Activated T-helper 1 cell treated with anti-CD3 and anti-CD28 coated beads, Interleukin-2, amount 50 U/mL, for 16 hours (primary cell): ENCODE measurements at regions not wholly inside any gene's neighbourhood (a gene's known extent, or its start where the extent isn't known, plus 50 kb on each side); places are given as distances from the start of the nearest gene placed in this dataset.

Source experiments
- DNase-seq, 2 donors: peaks; one replicate each; pipeline ENCODE4 v3.0.0-alpha.2; 2020; ENCODE audit warnings: low read depth in 1 of 2, low spot score in 1 of 2

GRCh38 chr2:219692521-219692920 lies 65.1 kb downstream of the SLC4A3 start:
- DNase-seq = no peak

GRCh38 chr2:219695145-219695709 lies 67.8 kb downstream of the SLC4A3 start:
- no peak for DNase-seq

GRCh38 chr2:219697811-219698747 lies 70.6 kb downstream of the SLC4A3 start:
- no peak for DNase-seq

- DNase-seq = no peak
Observed at GRCh38 chr2:219698748-219699439, 71.5 kb downstream of the SLC4A3 start.

- no peak for DNase-seq
Observed at GRCh38 chr2:219699440-219699821, 72.0 kb downstream of the SLC4A3 start.

- no peak for DNase-seq
Observed at GRCh38 chr2:219701847-219702634, 74.6 kb downstream of the SLC4A3 start.

GRCh38 chr2:219702796-219703545 lies 75.5 kb downstream of the SLC4A3 start:
- DNase-seq = no peak

GRCh38 chr2:219704878-219705277 lies 77.4 kb downstream of the SLC4A3 start:
- DNase-seq = no peak

GRCh38 chr2:219706823-219707281 lies 79.4 kb downstream of the SLC4A3 start:
- DNase-seq = no peak

GRCh38 chr2:219707496-219708285 lies 80.3 kb downstream of the SLC4A3 start:
- DNase-seq = no peak

GRCh38 chr2:219709331-219709761 lies 81.9 kb downstream of the SLC4A3 start:
- no peak for DNase-seq

GRCh38 chr2:219713110-219713509 lies 85.7 kb downstream of the SLC4A3 start:
- no peak for DNase-seq

GRCh38 chr2:219714681-219715400 lies 87.4 kb downstream of the SLC4A3 start:
- no peak for DNase-seq

- DNase-seq = no peak
Observed at GRCh38 chr2:219718066-219718465, 90.6 kb downstream of the SLC4A3 start.

GRCh38 chr2:219719521-219719920 lies 92.1 kb downstream of the SLC4A3 start:
- DNase-seq = no peak

GRCh38 chr2:219720956-219721355 lies 93.5 kb downstream of the SLC4A3 start:
- no peak for DNase-seq

GRCh38 chr2:219722276-219722879 lies 94.9 kb downstream of the SLC4A3 start:
- no peak for DNase-seq

GRCh38 chr2:219723311-219723710 lies 95.9 kb downstream of the SLC4A3 start:
- no peak for DNase-seq
